ENCODE measurements at regions not wholly inside any gene's neighbourhood (a gene's known extent, or its start where the extent isn't known, plus 50 kb on each side); places are given as distances from the start of the nearest gene placed in this dataset.
"Not testable (repeated sequence)": the region's sequence is repeated elsewhere in the genome, so short reads cannot be mapped to it uniquely, and the experiment has no call there.

DNA sequence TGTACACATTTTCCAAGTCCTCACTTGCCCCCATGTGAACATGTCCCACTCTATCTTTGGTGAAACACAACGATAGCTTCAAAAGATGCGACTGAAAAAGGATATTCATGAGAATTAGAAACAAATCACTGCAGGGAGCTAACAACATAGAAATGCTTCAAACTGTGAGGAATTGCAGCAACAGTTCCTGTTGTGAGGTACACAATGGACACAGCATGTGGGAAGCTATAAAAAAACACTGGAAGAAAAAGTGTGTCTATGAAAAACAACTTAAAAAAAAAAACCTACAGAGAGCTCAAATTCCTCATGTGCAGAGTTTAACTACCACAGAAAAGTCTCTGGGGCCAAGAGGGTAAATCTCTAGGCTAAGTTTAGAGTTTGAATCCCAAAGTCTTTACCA, 51.6 kb upstream of the BLTP1 start:
- DNase-seq, result no peak

- DNase-seq, result no peak
Observed at GRCh38 chr4:122099896-122100295, 52.2 kb upstream of the BLTP1 start.

DNA sequence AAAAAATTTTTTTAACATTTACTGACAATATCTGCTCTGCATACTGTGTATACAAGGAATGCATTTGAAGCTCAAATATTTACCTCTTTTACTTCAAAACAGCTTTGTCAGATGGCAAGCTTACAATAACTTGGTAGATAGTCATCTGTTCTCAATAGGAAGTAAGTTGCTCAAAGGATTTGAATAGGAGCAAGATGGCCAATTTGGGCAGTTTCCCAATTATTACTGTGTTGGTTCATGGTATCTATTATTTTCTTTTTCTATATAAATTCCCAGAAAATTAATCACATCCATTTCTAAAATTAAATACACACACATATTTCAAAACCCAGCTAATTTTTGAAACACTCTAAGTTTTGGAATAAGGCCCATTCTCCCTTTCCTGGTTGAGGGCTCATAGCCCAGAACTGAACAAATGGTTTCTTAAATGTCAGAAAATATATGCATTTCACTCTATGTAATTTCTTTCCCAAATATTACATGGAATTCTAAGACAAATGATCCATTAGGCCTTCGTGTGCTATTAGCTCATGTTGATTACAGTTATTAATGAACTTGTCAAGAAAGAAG, 60.2 kb upstream of the BLTP1 start:
- DNase-seq, result no peak

DNA sequence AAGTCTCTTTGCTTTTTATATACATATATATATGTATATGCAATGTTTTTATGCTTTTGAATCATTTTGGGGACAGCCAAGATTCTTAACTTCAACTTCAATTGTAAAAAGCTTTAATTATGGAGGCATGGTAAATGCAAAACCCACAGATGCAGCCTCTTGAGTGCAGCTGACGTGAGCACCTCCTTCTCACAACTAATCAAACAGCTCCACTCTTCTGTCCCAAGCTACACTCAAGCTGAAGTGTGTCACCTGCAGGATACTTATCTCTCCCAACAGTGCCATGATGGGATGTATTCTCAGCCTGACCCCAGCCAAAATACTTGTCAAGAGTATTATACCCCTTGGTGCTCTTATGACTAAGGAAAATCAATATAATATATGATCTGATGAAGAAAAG, 60.7 kb upstream of the BLTP1 start:
- no peak for DNase-seq

DNA sequence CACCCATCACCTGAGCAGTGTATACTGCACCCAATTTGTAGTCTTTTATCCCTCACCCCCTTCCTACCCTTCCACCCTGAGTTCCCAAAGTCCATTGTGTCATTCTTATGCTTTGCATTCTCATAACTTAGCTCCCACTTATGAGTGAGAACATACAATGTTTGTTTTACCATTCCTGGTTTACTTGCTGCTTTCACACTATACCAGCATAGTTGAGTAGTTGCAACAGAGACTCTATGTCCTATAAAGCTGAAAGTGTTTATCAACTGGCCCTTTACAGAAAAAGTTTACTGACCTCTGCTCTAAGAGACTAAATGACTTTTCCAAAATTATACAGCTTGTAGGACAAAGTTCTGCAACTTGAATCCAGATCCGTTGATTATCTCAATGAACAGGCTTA, 61.1 kb upstream of the BLTP1 start:
- DNase-seq, result no peak

DNA sequence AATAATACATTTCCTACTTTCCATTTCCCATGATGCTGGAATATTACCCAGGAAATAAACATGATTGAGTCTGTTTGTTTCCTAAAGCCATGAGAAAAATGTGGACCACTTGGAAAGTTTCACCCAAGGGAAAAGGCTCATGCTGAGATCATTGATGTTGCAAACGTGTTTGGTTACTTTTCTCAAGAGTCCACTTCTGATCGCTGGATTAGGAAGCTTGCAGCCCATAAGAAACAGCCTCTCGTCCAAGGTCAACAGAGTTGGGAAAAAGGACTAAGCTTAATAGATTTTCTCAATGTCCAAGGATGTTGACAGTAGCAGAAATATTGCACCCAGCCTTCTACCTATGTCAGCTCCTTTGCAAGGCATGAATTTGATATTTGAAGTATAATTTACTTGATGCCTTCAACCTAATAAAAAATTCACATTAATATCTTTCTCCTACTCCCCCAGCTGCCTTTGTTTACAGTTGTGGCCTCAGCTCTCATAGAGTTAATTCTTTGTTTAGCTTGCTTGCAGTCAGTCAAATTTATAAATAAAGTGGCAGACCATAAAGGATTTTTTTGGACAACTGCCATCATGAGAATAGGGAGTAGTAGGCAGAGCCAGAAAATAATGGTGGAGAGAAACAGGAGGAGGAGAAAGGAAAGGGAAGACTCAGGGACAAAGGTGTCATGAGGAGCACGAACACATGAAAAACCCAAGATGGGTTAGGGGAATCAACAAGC, 65.6 kb upstream of the BLTP1 start:
- DNase-seq, result no peak

GRCh38 chr4:122083989-122084388, 68.1 kb upstream of the BLTP1 start:
- no peak for DNase-seq

DNA sequence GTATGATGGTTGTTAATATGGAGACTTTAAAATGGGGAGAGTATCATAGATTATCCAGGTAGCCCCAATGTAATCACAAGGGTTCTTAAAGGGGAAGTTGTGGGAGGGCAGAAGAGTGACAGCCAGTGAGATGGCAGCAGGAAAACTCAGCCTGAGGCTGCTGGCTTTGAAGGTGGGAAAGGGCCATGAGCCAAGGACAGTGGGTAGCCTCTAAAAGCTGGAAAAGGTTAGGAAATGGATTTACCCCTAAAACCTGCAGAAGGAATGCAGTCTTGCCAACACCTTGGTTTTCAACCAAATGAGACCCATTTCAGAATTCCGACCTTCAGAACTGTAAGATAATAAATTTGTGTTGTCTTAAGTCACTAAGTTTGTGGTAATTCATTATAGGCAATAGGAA, 68.8 kb upstream of the BLTP1 start:
- DNase-seq, result no peak

DNA sequence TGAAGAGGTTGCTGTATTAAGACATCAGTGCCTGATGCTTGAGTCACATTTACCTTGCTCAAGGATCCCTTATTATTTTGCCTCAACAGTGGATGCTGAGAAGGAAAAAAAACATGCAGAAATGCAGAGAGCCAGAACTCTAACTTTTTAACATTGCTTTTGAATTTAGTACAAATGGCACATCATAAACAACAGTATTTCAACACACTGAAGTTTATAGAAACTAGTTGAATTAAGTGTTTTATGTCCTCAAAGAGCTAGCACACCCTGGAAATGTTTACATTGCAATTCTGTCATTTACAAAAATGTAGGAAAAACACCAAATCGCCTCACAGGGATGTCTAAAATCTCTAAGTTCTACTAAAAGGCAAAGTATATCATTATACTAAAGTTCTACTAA, 69.5 kb upstream of the BLTP1 start:
- DNase-seq, result no peak

GRCh38 chr4:122077653-122078052, 74.5 kb upstream of the BLTP1 start:
- not testable (repeated sequence) for DNase-seq

- not testable (repeated sequence) for DNase-seq
Observed at GRCh38 chr4:122076835-122077234, 75.3 kb upstream of the BLTP1 start.

DNA sequence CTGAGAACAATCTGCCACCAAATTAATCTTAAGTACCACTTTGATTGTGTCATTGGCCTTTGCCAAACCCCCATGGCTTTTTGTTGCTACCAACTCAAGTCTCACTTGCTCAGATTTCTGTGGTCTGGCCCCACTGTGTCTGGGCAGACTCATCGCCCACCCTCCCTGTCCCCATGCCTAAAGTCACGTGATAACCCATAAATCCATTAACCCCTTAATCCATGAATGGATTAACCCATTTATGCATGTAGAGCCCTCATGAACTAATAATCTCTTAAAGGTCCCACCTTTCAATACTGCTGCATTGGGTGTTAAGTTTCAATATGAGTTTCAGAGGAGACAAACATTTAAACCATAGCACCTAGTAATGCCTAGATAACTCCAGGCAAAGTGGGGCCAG, 78.5 kb upstream of the BLTP1 start:
- no peak for DNase-seq

DNA sequence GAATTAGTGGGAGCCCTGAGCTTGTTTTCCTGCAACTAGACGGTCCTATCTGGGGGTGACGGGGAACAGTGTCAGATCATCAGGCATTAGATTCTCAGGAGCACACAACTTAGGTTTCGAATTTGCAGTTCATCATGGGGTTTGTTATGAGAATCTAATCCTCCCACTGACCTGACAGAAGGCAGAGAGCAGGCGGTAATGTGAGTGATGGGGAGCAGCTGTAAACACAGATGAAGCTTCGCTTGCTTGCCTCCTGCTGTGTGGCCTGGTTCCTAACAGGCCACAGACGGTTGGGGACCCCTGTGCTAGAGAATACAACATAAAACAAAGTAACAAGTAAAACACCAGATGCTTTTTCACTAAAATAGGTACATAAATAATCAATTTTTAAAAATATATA, 86.2 kb upstream of the BLTP1 start:
- DNase-seq, result no peak

GRCh38 chr4:122065149-122065548, 87.0 kb upstream of the BLTP1 start:
- DNase-seq, result no peak

DNA sequence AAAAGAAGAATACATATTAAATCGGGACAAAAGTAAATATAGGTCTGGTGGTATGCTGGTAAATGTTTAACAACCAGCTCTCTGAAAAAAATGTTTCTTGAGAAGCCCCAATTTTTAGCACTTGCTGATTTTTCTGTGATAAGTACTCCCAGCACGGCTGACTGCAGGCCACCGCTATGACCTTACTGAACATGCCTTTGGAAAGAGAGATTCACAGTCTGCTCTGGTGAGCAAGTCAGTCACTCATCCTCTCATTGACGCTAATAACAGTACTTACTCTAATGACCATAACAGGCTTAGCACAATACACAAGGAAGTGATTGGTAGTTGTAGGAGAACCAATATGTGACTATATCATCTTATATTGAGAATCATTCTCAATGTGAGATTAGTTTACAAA, 98.9 kb upstream of the BLTP1 start:
- DNase-seq, result no peak

DNA sequence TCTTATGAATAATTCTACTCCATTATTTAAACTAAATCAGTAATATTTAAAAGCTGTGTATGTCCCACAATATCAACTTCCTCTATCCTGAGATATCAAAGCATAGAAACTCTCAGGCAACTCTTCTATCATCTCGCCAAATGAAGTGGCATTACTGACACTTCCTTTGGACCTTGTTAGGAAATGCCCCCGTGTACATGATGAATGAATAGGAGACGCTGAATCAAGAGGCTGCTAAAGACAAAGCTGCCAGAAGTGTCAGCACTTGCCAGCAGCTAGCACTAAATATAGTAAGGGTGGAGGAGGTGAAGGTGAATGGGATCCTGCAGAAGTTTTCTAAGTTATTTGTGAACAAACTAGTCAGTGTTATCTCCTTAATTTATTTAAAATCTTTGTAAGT, 99.5 kb upstream of the BLTP1 start:
- DNase-seq, result no peak

GRCh38 chr4:122050841-122051240, 99.0 kb upstream of the TRPC3 start:
- DNase-seq, result no peak

- no peak for DNase-seq
Observed at GRCh38 chr4:122047456-122048425, 95.9 kb upstream of the TRPC3 start.

- DNase-seq, result no peak
Observed at GRCh38 chr4:122046255-122046654, 94.4 kb upstream of the TRPC3 start.

DNA sequence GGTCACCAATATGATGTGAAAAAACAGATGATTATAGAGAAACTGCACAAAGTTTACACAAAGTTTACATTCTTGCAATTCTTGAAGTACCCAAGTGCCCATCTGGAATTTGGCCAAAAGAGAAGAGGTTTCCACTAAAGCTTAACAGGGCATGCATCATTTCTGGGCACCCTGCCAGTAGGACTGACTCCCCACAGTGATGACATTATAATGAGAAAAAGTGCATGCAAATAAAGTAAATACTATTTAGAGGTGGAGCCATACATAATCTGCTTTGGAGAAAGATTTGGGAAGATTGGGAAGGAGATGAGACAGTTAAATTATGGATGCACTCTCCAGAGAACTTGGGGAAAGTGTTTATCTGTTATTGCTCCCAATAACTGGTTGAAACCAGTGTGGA, 93.7 kb upstream of the TRPC3 start:
- peak; percentile 43 for DNase-seq

- peak; percentile 23 for DNase-seq
Observed at GRCh38 chr4:122044501-122044900, 92.6 kb upstream of the TRPC3 start.

- no peak for DNase-seq
Observed at GRCh38 chr4:122041312-122041711, 89.5 kb upstream of the TRPC3 start.

GRCh38 chr4:122038896-122039295, 87.0 kb upstream of the TRPC3 start:
- DNase-seq, result peak; percentile 13

DNA sequence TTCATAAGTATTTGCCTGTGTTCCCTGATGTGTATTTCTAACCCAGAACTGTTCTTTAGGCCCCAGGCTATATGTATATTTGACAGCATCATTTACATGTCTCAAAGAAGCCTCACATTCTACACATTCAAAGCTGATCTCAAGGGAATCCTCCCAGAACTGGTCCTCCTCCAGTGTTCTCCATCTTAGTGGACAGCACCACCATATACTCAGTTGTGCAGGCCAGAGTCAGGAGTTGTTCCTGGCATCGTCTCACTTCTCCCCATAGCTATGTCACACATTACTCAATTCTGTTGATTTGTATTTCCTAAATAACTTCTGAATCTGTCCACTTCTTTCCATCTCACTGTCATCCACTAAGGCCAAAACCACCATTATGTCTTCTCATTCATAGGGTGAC, 82.8 kb upstream of the TRPC3 start:
- DNase-seq, result no peak
